HG03439 (cell line): ENCODE measurements at regions not wholly inside any gene's neighbourhood (a gene's known extent, or its start where the extent isn't known, plus 50 kb on each side); places are given as distances from the start of the nearest gene placed in this dataset.
"Not testable (repeated sequence)": the region's sequence is repeated elsewhere in the genome, so short reads cannot be mapped to it uniquely, and the experiment has no call there.

ENCODE experiments used
- ATAC-seq: cut with Tn5 transposase; IDR thresholded peaks from one replicate; pipeline ENCODE4 v1.9.1; 2021; ENCODE audit warnings: mild to moderate bottlenecking, moderate library complexity; ENCODE audit not compliant: unreplicated experiment

- ATAC-seq, result no peak
Measured at GRCh38 chr2:161044921-161045320, 115.3 kb upstream of the TANK start.

GRCh38 chr2:161045726-161046125, 114.5 kb upstream of the TANK start:
- no peak for ATAC-seq

DNA sequence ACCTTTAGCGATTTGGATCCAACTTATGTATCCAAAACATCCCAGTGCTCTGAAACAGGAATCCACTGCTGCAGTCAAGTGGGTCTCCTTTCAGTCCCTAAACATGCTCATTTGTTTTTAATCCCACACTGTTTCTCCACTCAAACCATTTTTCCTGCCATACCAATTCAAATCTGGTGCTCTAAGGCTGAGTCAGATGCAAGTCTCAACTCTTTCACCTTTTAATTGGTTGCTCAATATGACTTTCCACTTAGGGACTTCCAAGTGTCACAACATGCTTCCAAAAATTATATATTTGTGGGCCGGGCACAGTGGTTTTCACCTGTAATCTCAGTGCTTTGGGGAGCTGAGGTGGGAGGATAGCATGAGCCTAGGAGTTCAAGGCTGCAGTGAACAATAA, 113.4 kb upstream of the TANK start:
- no peak for ATAC-seq

DNA sequence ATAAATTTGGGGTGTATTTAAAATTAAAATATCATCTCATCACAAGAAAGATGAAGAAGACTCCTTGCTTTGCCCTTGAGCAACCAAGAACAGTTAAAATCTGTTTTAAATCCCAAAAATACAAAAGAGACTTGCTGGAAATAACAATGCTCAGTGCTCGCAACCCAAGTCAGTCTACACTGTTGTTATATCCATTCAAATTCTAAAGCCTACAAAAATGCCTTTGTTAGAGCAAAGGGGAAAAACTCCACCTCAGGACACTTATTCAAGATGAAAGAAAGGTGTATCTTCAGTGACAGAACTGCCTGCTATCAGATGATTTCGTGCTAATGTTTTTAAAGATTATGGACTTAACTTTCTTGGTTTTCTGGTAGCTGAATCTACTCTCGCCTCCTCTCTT, 111.9 kb upstream of the TANK start:
- ATAC-seq, result no peak

DNA sequence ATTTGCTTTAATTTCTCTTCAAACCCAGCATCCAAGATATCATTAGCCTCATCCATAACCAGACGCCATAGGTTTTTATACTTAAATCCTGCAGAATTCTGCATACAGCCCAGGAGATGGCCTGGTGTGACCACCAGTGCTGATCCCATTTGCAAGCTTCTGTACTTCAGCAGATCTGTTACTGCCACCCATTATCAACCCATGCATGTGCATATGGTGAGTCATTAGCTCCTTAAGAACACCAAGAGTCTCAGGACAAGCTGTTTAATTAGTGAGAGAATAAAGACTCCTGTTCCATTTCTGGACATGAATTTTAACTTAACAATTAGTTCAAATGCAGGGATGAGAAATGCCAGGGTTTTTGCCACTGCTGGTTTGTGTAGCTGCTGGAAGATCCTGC, 110.7 kb upstream of the TANK start:
- ATAC-seq, result no peak

- no peak for ATAC-seq
Measured at GRCh38 chr2:161052214-161052613, 108.0 kb upstream of the TANK start.

GRCh38 chr2:161055289-161055688, 104.9 kb upstream of the TANK start:
- ATAC-seq, result no peak

- no peak for ATAC-seq
Measured at GRCh38 chr2:161059388-161059787, 100.8 kb upstream of the TANK start.

DNA sequence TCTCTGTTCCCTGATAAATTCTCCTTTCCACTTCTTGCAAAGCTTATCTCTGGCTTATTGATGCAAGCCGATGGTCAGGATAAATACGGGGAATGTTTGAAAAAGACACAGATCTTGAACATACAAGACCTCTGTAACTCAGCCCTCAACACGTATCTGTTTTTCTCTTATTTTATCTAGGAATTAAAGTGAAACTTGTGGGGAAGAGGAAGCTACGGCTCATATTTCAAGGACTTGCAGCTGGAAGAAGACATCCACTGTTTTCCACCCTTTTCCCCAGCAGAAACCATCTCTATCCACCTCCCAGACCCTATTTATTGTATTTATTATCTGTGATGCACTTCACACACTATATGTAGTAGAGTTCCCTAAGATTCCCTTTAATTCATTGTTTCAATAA, 98.4 kb upstream of the TANK start:
- ATAC-seq, result no peak

DNA sequence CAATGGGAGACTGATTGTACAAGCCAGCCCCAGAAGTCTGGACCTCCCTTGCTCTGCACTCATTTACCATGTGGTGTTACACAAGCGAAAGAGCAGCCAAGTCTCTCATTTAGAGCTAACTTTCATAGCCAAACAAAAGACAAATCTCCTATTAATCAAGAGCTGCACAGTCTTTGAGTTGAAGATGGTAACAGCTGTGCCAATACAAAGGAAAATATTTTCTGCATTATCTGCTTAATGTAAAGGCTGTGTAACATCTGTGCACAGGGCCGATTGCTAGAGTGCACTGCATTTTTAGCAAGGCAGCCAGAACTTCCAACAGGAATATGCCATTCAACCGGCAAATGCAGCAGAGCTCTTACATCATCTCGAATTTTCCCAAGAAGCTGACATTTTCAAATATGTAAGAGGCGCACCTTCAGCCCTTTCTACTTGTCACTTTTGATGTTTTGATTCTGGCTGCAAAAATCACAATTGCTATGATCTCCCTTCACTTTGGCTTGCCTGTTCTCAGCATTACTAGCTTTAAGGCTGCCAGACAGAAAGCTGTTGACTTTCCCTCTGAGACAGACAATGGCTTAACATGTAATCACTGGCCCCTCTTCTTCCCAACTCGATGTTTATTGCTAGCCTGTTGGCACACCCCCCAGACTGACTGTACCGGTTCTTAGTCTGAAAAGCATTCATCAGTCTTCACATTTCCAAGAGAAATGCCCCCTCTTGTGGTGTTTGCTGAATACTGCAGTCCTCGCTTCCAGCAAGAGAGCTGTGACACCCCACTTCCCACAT, 96.9 kb upstream of the TANK start:
- ATAC-seq, result peak; percentile 93

DNA sequence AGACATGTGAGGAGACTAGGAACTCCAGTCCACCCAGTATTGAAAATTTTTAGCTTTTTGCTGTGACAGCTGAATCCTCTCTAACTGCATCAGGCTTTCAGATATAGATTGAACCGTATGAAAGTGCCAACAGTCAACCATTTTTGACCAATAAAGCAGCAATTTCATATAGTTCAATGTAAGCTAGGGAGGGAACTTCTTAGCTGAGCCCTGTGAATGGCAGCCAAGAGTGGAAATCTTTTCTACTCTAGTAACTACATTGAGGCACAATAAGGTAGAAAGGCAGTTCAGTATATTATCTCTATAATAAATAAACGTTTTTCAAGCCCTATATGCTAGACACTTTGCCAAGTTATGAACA, 96.3 kb upstream of the TANK start:
- ATAC-seq, result peak; percentile 32

DNA sequence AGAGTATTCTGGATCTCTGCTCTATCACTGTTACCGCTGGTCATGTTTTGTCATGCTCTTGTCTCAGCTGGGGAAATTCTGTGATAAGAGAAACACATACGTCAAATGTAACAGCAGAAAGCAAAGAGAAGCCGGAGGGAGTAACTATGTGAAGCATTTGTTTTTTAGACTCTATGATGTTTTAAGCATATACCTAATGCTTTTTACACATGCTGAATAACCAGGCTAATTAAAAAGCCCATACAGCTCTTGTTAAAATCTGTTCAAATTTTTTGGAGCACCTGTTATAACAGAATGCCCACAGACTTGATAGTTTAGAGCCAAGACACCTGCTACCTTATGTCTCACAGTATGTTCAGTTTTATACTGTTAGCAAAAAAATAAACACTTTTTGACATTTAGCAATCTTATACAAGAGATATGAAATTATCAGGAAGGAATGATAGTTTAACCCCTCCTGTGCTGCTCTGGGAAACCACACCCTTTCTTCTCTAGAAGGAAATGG, 92.3 kb upstream of the TANK start:
- no peak for ATAC-seq

DNA sequence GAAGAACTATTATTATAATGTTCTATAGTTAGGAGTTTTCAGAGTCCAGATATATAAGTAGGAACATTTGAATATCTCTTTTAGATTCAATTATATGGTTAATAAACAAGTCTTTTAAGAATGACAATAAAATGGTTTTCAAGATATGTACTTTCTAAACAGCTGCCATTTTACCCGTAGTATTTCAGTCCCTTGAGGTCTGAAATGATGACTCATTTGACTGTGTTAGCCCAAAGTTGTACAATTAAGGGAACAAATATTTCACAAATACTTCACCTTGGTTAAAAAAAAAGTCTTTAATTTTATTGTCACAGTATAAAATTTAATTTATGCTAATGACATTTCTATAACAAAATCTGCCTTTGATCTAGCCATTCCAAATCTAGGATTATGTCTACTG, 91.6 kb upstream of the TANK start:
- ATAC-seq, result no peak

DNA sequence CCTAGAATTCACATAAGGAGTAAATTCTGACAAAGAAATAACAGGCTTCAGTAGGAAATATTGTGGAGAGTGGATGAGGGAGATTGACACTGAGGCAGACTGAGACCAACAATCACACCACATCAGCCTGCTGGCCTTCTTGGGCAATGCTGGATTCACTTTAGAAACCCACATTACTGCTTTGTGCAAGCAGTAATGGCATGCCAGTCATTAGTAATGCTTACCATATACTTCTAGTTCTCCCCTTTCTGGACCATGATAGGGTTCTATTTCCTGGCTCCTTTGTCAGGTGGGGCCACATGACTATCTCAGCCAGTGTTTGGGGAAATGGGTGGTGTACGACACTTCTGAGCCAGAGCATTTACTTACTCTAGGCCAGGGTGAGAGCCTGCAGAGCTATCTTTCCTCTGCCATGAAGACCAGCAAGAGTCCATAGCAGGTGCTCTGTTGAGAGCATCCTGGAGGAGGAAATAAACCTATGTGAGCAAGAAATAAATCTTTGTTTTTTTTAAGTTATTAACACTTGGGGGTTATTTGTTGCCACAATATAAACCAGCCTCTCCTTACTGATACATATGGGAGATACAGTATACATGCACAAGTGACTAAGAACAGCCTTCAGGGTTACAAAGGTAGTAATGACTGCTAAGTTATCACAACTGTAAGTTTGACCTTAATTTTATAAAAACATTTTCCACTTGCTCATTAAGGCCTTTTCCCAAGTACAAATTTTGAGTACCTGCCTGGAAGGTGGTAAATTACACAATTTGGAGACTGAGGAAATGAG, 89.3 kb upstream of the TANK start:
- ATAC-seq, result no peak

DNA sequence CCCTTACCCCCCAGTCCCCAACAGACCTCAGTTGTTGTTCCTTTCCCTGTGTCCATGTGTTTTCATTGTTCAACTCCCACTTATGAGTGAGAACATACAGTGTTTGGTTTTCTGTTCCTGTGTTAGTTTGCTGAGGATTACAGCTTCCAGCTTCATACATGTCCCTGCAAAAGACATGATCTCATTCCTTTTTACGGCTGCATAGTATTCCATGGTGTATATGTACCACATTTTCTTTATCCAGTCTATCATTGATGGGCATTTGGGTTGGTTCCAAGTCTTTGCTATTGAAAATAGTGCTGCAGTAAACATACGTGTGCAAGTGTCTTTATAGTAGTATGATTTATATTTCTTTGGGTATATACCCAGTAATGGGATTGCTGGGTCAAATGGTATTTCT, 87.8 kb upstream of the TANK start:
- not testable (repeated sequence) for ATAC-seq

DNA sequence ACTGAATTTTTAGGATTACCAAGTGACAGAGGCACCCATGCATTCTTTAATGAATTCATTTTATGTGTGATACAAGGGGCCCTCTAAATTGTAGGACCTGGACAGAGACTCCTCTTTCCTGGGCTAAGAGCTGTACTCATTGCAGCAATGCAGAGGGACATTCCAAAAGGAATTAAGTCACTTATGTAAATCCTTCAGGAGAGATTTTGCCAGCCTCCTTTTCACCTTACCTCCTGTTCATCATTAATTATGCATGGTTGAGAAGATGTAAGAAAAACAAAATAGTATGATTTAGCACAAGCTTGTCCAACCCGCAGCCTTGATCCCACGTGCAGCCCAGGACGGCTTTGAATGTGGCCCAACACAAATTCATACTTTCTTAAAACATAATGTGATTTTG, 84.5 kb upstream of the TANK start:
- ATAC-seq, result no peak

GRCh38 chr2:161076936-161077335, 83.3 kb upstream of the TANK start:
- ATAC-seq, result no peak

GRCh38 chr2:161077367-161078210, 82.6 kb upstream of the TANK start:
- ATAC-seq, result peak; percentile 75

GRCh38 chr2:161078211-161078539, 82.1 kb upstream of the TANK start:
- no peak for ATAC-seq

GRCh38 chr2:161085149-161085548, 75.1 kb upstream of the TANK start:
- no peak for ATAC-seq

GRCh38 chr2:161088658-161089350, 71.4 kb upstream of the TANK start:
- ATAC-seq, result peak; percentile 82
